HG03039 (cell line): ENCODE measurements at regions not wholly inside any gene's neighbourhood (a gene's known extent, or its start where the extent isn't known, plus 50 kb on each side); places are given as distances from the start of the nearest gene placed in this dataset.
"Not testable (repeated sequence)": the region's sequence is repeated elsewhere in the genome, so short reads cannot be mapped to it uniquely, and the experiment has no call there.

Experiments used
- ATAC-seq: cut with Tn5 transposase; IDR thresholded peaks from one replicate; pipeline ENCODE4 v1.9.1; 2021; ENCODE audit warnings: mild to moderate bottlenecking, moderate library complexity; ENCODE audit not compliant: unreplicated experiment

- no peak for ATAC-seq
These were observed 98.3 kb downstream of the TMEM130 start for GRCh38 chr7:98771519-98771918.

GRCh38 chr7:98771941-98772603, 97.7 kb downstream of the TMEM130 start:
- no peak for ATAC-seq

GRCh38 chr7:98774884-98775283, 94.9 kb downstream of the TMEM130 start:
- no peak for ATAC-seq

GRCh38 chr7:98777051-98777450, 92.8 kb downstream of the TMEM130 start:
- ATAC-seq, result no peak

GRCh38 chr7:98778421-98778820, 91.4 kb downstream of the TMEM130 start:
- no peak for ATAC-seq

GRCh38 chr7:98779800-98780587, 89.8 kb downstream of the TMEM130 start:
- no peak for ATAC-seq

GRCh38 chr7:98784216-98784785, 85.5 kb downstream of the TMEM130 start:
- ATAC-seq, result no peak

- no peak for ATAC-seq
These were observed 83.8 kb downstream of the TMEM130 start for GRCh38 chr7:98785929-98786571.

- no peak for ATAC-seq
These were observed 80.8 kb downstream of the TMEM130 start for GRCh38 chr7:98788966-98789365.

GRCh38 chr7:98794453-98794852, 75.4 kb downstream of the TMEM130 start:
- ATAC-seq, result not testable (repeated sequence)

GRCh38 chr7:98795741-98796493, 73.9 kb downstream of the TMEM130 start:
- peak; percentile 84 for ATAC-seq
